T47D (cell line): ENCODE measurements at regions not wholly inside any gene's neighbourhood (a gene's known extent, or its start where the extent isn't known, plus 50 kb on each side); places are given as distances from the start of the nearest gene placed in this dataset.

Source experiments
- DNase-seq, 2 experiments: peaks; one replicate each; pipeline versions ENCODE4 v3.0.0 to v3.0.0-alpha.2; 2011 to 2012; ENCODE audit warnings: low read depth in 1 of 2, low spot score in 1 of 2
- JUND ChIP-seq: IDR thresholded peaks from 2 replicates; pipeline ENCODE4 v1.6.1; 2012; ENCODE audit warnings: low read depth
- in situ Hi-C: cut with HindIII; loops from 2 replicates; pipeline ENCODE4 v1.10.0; 2016; ENCODE audit warnings: low sequenced_read_pairs, low pct_unique_long_range_greater_than_20kb

DNA sequence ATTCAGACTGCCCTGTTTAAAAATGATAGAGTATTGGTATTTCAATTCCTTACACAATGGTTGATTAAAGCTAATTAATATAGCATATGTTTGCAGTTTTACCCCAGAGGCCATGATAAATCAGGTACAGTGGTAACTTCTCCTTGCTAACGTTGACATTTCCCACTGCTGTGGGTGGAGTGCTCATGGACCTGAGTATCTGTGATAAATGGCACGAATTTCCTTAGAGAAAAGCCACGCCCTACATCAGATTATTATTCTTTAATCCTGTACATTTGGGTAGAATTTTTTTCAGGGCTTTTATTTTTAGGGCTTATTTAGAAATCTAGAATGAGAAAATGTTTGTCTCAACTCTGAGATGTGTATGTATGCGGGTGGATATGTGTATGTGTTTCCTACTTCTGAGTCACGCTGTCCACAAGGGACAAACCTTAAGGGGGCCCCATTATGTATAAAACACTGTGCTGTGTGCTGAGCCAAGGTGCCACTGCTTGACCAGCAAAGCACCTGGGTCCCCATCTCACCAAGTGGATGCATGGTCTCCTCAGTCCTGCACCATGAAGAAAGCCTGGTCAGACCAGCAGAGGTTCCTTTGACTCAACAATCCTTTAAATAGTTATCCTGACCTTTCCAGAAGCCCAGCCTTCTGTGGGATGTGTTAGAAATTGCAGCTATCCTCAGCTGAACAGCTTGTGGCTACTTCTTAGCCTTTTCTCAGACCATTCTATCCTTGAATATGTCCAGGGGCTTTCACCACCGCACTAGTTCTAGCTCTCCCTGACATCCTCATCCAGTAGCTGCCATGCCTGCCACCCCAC lies 57.9 kb upstream of the STK38L start:
- no peak for DNase-seq
- no peak for TF ChIP-seq JUND
- in situ Hi-C loops, result no loop called here

GRCh38 chr12:27187697-27188096 lies 56.4 kb upstream of the STK38L start:
- DNase-seq, result no peak
- in situ Hi-C loops, result no loop called here
- no peak for TF ChIP-seq JUND

- in situ Hi-C loops, result no loop called here
These were observed 53.3 kb upstream of the STK38L start for GRCh38 chr12:27190761-27191160.

GRCh38 chr12:27191531-27191930 lies 52.6 kb upstream of the STK38L start:
- no peak for DNase-seq
- in situ Hi-C loops, result no loop called here
- TF ChIP-seq JUND, result no peak

More at GRCh38 chr12:27190761-27191160, 53.3 kb upstream of the STK38L start:
- no peak for TF ChIP-seq JUND
- DNase-seq, result no peak

GRCh38 chr12:27192118-27192802 lies 51.8 kb upstream of the STK38L start:
- in situ Hi-C loops, result no loop called here
- no peak for DNase-seq
- TF ChIP-seq JUND, result no peak

DNA sequence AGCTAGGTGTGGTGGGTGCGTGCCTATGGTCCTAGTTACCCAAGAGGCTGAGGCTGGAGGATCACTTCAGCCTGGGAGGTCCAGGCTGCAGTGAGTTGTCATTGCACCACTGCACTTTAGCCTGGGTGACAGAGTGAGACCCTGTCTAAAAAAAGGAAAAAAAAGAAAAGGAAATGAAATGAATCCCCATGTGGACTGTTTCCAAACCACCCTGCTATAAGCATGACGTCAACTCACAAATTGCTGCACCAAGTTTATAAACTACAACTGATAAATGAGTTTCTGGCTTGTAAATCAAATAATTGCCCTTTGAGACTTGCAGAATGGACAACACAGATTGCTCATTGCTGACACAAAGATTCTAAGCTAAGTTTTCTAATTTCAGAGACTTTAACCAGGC lies 51.0 kb upstream of the STK38L start:
- in situ Hi-C loops, result no loop called here
- no peak for TF ChIP-seq JUND
- DNase-seq, result no peak

DNA sequence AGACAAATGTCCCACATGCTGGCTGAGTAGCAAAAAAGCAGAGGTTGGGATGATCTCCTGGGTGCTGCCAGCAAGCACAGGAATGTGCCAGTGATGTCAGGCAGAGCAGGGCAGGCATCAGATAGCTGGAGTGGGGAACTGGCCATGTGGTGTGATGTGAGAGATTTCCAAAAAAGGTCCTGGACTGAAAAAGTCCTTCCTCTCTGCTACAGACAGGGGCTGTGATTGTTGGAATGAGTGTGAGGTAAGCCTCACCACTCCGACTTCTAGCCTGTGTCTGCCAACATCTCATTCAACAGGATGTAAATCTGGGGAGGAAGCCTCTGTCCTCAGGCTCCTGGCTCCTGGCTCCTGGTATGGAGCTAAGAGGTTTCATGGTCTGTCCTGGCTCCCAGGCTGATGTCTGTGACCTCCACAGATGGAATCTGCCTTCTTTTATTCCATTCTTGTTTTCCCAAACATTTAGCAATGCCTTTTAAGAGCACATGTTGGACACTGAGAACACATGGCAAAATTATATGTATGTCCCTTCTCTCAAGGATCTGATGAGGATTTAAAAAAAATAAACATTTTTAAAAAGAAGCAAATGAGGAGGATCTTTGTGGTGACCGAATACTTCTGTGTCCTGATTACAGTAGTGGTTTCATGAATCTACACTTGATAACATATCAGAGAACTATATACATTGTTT lies 50.1 kb upstream of the STK38L start:
- no peak for DNase-seq
- TF ChIP-seq JUND, result no peak
- in situ Hi-C loops, result no loop called here
